Common myeloid progenitor, CD34-positive (primary cell): ENCODE measurements at regions not wholly inside any gene's neighbourhood (a gene's known extent, or its start where the extent isn't known, plus 50 kb on each side); places are given as distances from the start of the nearest gene placed in this dataset.
"Not testable (repeated sequence)": the region's sequence is repeated elsewhere in the genome, so short reads cannot be mapped to it uniquely, and the experiment has no call there.

ENCODE experiments used
- CTCF ChIA-PET: fragments of 350-600 bp; sonication (Branson Sonifier 250); formaldehyde crosslinking; loops from one replicate; lab custom pipeline; 2021; ENCODE audit warnings: antibody characterized with exemption; lab: Charles Lee
- POLR2A ChIA-PET: fragments of 350-600 bp; sonication (Branson Sonifier 250); formaldehyde crosslinking; loops from one replicate; lab custom pipeline; 2021; ENCODE audit warnings: antibody characterized with exemption; lab: Charles Lee
- DNase-seq, 3 donors: peaks; one replicate each; pipeline versions ENCODE4 v3.0.0 to v3.0.0-alpha.2; 2013
- H3K27ac ChIP-seq, 2 experiments: 1 replicate in 1 of 2; 2 replicates in 1 of 2; pipeline ENCODE4 v1.7.0; 2013; ENCODE audit warnings: inconsistent platforms in 2 of 2, low read length in 2 of 2, mild to moderate bottlenecking in 2 of 2, low read depth in 1 of 2, moderate library complexity in 1 of 2; ENCODE audit not compliant: severe bottlenecking in 2 of 2, insufficient read depth in 1 of 2, poor library complexity in 1 of 2
- H3K27me3 ChIP-seq, 5 experiments: replicated peaks in 2 of 5; 1 replicate in 3 of 5; 2 replicates in 2 of 5; pipeline versions ENCODE4 v1.6.1 to v1.7.0; 2013; ENCODE audit warnings: low read length in 4 of 5, mild to moderate bottlenecking in 2 of 5, moderate library complexity in 2 of 5, inconsistent platforms in 1 of 5; ENCODE audit not compliant: insufficient read depth in 5 of 5, control insufficient read depth in 4 of 5
- H3K36me3 ChIP-seq, 4 experiments: 1 replicate in 2 of 4; 2 replicates in 2 of 4; pipeline versions ENCODE4 v1.6.1 to v1.7.0; 2013; ENCODE audit warnings: low read length in 3 of 4, control low read depth in 1 of 4, mild to moderate bottlenecking in 1 of 4; ENCODE audit not compliant: control insufficient read depth in 4 of 4, insufficient read depth in 4 of 4
- H3K4me1 ChIP-seq, 4 experiments: 1 replicate in 3 of 4; 2 replicates in 1 of 4; pipeline versions ENCODE4 v1.6.1 to v1.7.1; 2013; ENCODE audit warnings: low read length in 3 of 4, mild to moderate bottlenecking in 3 of 4, control low read depth in 1 of 4, inconsistent platforms in 1 of 4, moderate library complexity in 1 of 4; ENCODE audit not compliant: control insufficient read depth in 4 of 4, insufficient read depth in 4 of 4; ENCODE audit errors: control extremely low read depth in 1 of 4
- H3K4me3 ChIP-seq, 7 experiments: 1 replicate in 4 of 7; 2 replicates in 3 of 7; pipeline versions ENCODE4 v1.5.1 to v1.7.0; 2013; ENCODE audit warnings: mild to moderate bottlenecking in 7 of 7, low read length in 6 of 7, moderate library complexity in 6 of 7, inconsistent platforms in 2 of 7, low read depth in 2 of 7, control low read depth in 1 of 7; ENCODE audit not compliant: insufficient read depth in 4 of 7, control insufficient read depth in 1 of 7; ENCODE audit errors: extremely low read depth in 1 of 7
- H3K9me3 ChIP-seq, 5 experiments: 1 replicate in 4 of 5; 2 replicates in 1 of 5; pipeline versions ENCODE4 v1.6.1 to v1.7.1; 2013; ENCODE audit warnings: low read length in 4 of 5, mild to moderate bottlenecking in 2 of 5, inconsistent platforms in 1 of 5, low read depth in 1 of 5, moderate library complexity in 1 of 5; ENCODE audit not compliant: control insufficient read depth in 4 of 5, insufficient read depth in 2 of 5; ENCODE audit errors: control extremely low read depth in 1 of 5
- WGBS: methylation state at CpG from one replicate; pipeline ENCODE4 v1.1.5; 2013; ENCODE audit not compliant: insufficient coverage; 5-methylcytosine and 5-hydroxymethylcytosine counted together

- 95% methylated on average over 4 of the region's 6 CpGs for WGBS
- CTCF ChIA-PET = no interaction called here
- POLR2A ChIA-PET = no interaction called here
- Histone ChIP-seq H3K4me3 (no peak overlapping the region), H3K27ac (no peak overlapping the region), H3K4me1 (no peaks in the 10 kb centered on the region), H3K9me3 (no peaks in the 10 kb centered on the region), H3K36me3 (no peaks in the 10 kb centered on the region), H3K27me3 (no peaks in the 10 kb centered on the region)
- no peak for DNase-seq
These were observed 679.7 kb upstream of the SOX9 start for GRCh38 chr17:71441098-71441497.

GRCh38 chr17:71444078-71444477 lies 676.7 kb upstream of the SOX9 start:
- no peaks in the 10 kb centered on the region for H3K27me3 ChIP-seq
- no peak overlapping the region for H3K27ac ChIP-seq
- no peaks in the 10 kb centered on the region for H3K9me3 ChIP-seq
- H3K4me3 ChIP-seq = no peak overlapping the region
- WGBS = 100% methylated on average over 2 of the region's 4 CpGs
- H3K4me1 ChIP-seq = no peaks in the 10 kb centered on the region
- H3K36me3 ChIP-seq = no peaks in the 10 kb centered on the region
- ChIA-PET CTCF (no interaction called here), POLR2A (no interaction called here)
- no peak for DNase-seq

DNA sequence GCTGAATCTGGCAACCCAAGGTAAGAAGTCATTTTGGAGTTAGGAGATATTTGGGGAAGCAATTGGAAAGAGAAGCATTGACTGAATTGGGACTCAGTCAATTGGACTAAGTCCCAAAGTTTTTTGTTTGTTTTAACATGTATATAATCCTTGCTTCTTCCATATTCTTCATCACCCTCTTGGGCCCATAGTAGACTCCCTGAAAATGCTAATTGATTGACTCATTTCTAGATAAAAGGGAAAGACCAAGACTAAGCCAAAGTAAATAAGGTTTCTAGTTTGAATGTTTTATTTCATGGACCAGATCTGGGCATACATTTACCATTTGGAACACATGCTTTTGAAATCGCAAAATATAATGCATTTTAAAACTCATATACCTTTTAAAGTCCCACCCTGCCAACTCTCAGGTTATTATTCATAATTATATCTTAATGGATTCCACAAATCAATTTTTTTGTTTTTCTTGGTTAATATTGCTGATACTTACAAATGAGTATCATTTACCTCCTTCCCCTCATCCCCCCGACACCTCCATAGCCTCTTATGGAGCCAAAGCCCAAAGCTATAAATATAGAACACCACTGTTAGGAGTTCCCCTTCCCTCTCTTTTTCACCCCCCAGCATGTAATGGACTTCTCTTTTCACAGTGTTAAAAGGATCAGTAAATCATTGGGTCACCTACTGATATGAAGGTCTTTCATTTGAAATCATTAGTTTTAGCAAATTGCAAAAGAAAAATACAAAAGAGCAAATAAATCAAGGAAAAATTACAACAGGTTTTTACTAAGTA lies 674.0 kb upstream of the SOX9 start:
- WGBS = 100% methylated on average over 1 of the region's 2 CpGs
- Histone ChIP-seq H3K27me3 (no peaks in the 10 kb centered on the region), H3K4me3 (no peak overlapping the region), H3K27ac (no peak overlapping the region), H3K36me3 (no peaks in the 10 kb centered on the region), H3K9me3 (no peaks in the 10 kb centered on the region), H3K4me1 (peaks cover 0 to 6% (median 5%) of the 10 kb centered on the region in 4 experiments)
- POLR2A ChIA-PET = no interaction called here
- CTCF ChIA-PET = no interaction called here
- no peak for DNase-seq

- ChIA-PET POLR2A (no interaction called here), CTCF (no interaction called here)
- no peaks in the 10 kb centered on the region for H3K36me3 ChIP-seq
- DNase-seq = no peak
- 100% methylated on average over 2 of the region's 3 CpGs for WGBS
- no peak overlapping the region for H3K27ac ChIP-seq
- peaks cover 0 to 6% (median 5%) of the 10 kb centered on the region in 4 experiments for H3K4me1 ChIP-seq
- no peaks in the 10 kb centered on the region for H3K27me3 ChIP-seq
- no peak overlapping the region for H3K4me3 ChIP-seq
- no peaks in the 10 kb centered on the region for H3K9me3 ChIP-seq
These were observed 673.2 kb upstream of the SOX9 start for GRCh38 chr17:71447644-71448043.

DNA sequence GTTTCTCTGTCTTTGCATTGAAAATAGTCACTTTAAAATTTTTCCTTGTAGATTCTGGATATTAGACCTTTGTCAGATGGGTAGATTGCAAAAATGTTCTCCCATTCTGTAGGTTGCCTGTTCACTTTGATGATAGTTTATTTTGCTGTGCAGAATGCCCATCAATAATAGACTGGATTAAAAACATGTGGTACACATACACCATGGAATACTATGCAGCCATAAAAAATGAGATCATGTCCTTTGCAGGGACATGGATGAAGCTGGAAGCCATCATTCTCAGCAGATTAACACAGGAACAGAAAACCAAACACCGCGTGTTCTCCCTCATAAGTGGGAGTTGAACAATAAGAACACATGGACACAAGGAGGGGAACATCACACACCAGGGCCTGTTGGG lies 670.2 kb upstream of the SOX9 start:
- DNase-seq, H3K9me3 ChIP-seq, H3K4me1 ChIP-seq, CTCF ChIA-PET, H3K4me3 ChIP-seq, H3K27ac ChIP-seq, H3K36me3 ChIP-seq, H3K27me3 ChIP-seq, POLR2A ChIA-PET: not testable (repeated sequence)
- WGBS = 50% methylated on average over 2 of the region's 2 CpGs

DNA sequence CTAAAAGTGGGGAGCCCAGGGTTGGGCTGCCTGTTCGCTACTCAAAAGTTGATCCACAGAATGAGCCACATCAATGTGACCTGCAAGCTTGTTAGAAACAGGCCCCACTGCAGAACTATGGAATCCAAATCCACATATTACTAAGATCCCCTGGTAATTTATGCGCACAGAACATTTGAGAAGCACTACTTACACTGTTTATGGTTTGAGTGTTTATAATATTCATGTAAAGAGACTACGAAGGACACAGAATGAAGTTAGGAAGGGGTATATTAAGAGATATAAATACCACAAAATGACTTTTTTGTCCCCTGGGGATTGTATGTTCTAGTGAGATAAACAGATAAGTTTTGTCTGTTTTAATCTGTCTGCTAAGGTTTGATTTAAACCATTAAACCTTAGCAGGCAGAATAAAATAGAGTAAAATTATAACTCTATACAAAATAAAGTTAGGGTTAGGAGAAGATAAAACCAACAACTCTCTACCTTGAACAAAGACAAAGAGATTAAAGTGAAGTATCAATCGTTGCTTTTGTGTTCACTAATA lies 666.9 kb upstream of the SOX9 start:
- WGBS = 83% methylated on average over 1 of the region's 4 CpGs

DNA sequence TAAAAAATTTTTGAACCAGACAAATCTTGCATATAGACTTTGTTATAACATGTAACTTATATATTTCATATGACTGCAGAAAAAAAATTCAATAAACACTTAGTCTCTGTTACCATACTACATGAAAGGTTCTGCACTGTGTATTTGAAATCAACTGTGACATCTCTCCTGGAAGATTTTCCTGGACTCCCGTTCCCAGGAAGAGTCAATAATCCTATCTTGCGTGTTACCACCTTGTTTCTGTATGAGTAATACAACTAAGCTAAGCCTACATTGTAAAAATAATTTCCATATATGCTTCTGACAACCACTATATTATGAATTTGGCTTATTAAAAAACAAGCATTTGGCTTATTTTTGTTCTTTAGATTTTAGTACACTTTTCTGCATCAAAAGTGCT lies 665.6 kb upstream of the SOX9 start:
- DNase-seq = no peak
- Histone ChIP-seq H3K36me3 (no peaks in the 10 kb centered on the region), H3K4me3 (no peak overlapping the region), H3K27ac (no peak overlapping the region), H3K4me1 (no peaks in the 10 kb centered on the region), H3K27me3 (no peaks in the 10 kb centered on the region), H3K9me3 (no peaks in the 10 kb centered on the region)
- ChIA-PET POLR2A (no interaction called here), CTCF (no interaction called here)
- WGBS = 88% methylated on average over 1 of the region's 2 CpGs

More for the DNA sequence above, 666.9 kb upstream of the SOX9 start:
- H3K36me3 ChIP-seq = no peaks in the 10 kb centered on the region
- no peak for DNase-seq
- H3K4me1 ChIP-seq = peaks cover 0 to 6% (median 5%) of the 10 kb centered on the region in 4 experiments
- ChIA-PET CTCF (no interaction called here), POLR2A (no interaction called here)
- no peaks in the 10 kb centered on the region for H3K9me3 ChIP-seq
- H3K4me3 ChIP-seq = no peak overlapping the region
- no peak overlapping the region for H3K27ac ChIP-seq
- no peaks in the 10 kb centered on the region for H3K27me3 ChIP-seq
